Brain microvascular endothelial cell (primary cell): ENCODE measurements at regions not wholly inside any gene's neighbourhood (a gene's known extent, or its start where the extent isn't known, plus 50 kb on each side); places are given as distances from the start of the nearest gene placed in this dataset.

Experiments
- DNase-seq: peaks from one replicate; pipeline ENCODE4 v3.0.0-alpha.2; 2020
- H3K27ac ChIP-seq: fragments of 250-450 bp; sonication (Bioruptor Pico); 2 replicates; pipeline ENCODE4 v1.5.1; 2020; ENCODE audit warnings: mild to moderate bottlenecking, moderate library complexity
- H3K27me3 ChIP-seq: fragments of 250-450 bp; sonication (Bioruptor Pico); replicated peaks from 2 replicates; pipeline ENCODE4 v1.5.1; 2020; ENCODE audit warnings: mild to moderate bottlenecking
- H3K36me3 ChIP-seq: fragments of 250-450 bp; sonication (Bioruptor Pico); replicated peaks from 2 replicates; pipeline ENCODE4 v1.5.1; 2020; ENCODE audit warnings: mild to moderate bottlenecking
- H3K4me3 ChIP-seq: 2 replicates; pipeline ENCODE4 v1.5.1; 2011; ENCODE audit warnings: low read depth, mild to moderate bottlenecking, control low read depth, low read length, moderate library complexity
- in situ Hi-C: cut with HindIII; loops from 2 replicates; pipeline ENCODE4 v1.10.0; 2017; ENCODE audit warnings: low sequenced_read_pairs, low pct_ligation_motif_present
- TF ChIP-seq, protein P1 (sequence below): IDR thresholded peaks from 2 replicates; pipeline ENCODE4 v1.5.1; 2011; ENCODE audit warnings: low read depth, mild to moderate bottlenecking, moderate library complexity, low read length, control low read depth, inconsistent platforms; ENCODE audit errors: missing control alignments

DNA sequence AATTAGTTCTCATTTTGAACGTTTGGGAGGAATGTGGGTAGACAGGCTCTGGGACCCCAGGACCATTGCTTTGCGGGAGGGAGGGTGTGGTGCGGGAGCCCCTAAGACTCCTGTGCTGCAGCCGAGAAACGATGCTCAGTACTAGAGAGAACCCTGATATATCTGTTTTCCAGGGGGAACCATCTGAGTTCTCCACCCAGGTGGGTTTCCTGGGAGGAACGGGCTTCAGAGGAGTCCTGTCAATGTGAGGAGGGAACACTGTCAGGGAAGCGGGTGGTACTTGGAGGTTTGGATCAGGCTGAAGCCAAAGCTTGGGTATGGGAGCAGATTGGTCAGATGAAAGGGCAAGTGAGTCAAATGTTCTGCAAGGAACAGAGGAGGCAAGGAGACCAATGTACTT, 358.0 kb downstream of the FGF9 start:
- TF ChIP-seq, protein P1, sequence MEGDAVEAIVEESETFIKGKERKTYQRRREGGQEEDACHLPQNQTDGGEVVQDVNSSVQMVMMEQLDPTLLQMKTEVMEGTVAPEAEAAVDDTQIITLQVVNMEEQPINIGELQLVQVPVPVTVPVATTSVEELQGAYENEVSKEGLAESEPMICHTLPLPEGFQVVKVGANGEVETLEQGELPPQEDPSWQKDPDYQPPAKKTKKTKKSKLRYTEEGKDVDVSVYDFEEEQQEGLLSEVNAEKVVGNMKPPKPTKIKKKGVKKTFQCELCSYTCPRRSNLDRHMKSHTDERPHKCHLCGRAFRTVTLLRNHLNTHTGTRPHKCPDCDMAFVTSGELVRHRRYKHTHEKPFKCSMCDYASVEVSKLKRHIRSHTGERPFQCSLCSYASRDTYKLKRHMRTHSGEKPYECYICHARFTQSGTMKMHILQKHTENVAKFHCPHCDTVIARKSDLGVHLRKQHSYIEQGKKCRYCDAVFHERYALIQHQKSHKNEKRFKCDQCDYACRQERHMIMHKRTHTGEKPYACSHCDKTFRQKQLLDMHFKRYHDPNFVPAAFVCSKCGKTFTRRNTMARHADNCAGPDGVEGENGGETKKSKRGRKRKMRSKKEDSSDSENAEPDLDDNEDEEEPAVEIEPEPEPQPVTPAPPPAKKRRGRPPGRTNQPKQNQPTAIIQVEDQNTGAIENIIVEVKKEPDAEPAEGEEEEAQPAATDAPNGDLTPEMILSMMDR = no peak
- in situ Hi-C loops = no loop called here
- DNase-seq = no peak
- Histone ChIP-seq H3K36me3 (no peaks in the 10 kb centered on the region), H3K27me3 (no peaks in the 10 kb centered on the region), H3K4me3 (no peak overlapping the region), H3K27ac (no peak overlapping the region)

DNA sequence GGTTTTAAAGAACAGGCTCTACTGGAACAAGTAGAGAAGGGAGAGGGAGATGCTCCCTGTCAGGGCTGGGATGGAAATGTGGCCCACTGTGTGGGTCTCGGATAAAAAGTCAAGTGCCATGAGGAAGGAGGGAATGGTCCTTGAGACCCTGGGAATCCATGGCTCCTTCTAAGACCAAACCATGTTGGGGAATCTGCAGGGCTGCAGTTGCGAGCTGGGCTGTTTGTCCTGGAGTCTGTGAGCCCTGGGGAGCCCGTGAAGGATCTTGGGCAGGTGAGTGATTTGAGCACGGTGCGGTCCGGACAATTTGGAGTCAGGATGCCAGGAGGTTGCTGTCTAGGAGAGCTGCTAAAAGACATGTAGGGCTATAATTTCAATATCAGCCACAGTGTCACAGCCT, 359.4 kb downstream of the FGF9 start:
- H3K27me3 ChIP-seq = no peaks in the 10 kb centered on the region
- no peaks in the 10 kb centered on the region for H3K36me3 ChIP-seq
- H3K4me3 ChIP-seq = no peak overlapping the region
- no peak overlapping the region for H3K27ac ChIP-seq
- TF ChIP-seq, protein P1 = no peak
- in situ Hi-C loops = no loop called here
- no peak for DNase-seq

DNA sequence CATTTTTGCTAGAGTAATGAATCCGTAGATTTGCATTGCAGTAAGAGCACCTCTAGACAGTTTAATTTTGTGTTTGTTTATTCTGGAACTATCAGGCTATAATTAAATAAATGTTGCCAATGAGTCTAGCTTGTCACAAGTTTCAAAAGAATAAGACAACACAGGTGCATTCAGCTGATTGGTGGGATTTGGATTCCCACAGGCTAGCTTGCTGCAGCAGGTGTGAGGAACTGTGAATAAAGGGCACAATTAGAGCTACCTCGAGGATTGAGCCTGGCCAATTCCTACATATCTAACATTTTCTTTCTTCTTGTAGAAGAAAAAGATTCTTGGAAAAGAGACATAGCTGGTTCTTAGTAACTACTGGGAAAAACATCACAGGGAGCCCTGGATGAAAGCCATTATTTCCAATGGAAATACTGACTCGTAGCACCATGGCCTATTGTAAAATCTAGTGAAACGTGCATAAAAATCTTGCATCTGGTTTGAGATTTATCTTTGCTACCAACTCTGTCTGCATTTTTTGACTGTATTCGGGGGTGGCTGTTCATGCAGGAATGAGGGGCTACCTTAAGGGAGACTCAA, 360.9 kb downstream of the FGF9 start:
- in situ Hi-C loops = no loop called here

DNA sequence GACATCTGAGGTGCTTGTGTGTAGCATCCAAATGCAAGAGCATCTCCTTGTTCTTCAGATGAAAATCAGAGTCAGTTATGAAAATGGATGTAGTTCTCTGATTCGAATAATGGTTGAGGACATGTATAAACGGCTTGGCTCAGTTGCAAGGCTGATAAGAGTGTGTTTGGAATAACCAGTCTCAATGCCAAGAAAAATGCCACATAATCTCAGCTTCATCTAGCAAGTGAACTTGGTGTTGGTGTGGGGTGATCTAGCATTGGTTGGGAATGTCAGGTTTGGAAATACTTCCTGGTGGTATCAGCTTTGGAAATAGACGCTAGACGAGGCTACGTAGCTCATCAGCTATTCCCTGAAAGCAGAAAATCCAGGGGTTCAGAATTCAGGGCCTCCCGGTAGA, 362.0 kb downstream of the FGF9 start:
- Histone ChIP-seq H3K27ac (no peak overlapping the region), H3K27me3 (no peaks in the 10 kb centered on the region), H3K36me3 (no peaks in the 10 kb centered on the region), H3K4me3 (no peak overlapping the region)
- in situ Hi-C loops = no loop called here
- TF ChIP-seq, protein P1 = no peak
- DNase-seq = no peak

More for the DNA sequence above, 360.9 kb downstream of the FGF9 start:
- H3K27ac ChIP-seq = no peak overlapping the region
- H3K27me3 ChIP-seq = no peaks in the 10 kb centered on the region
- no peak overlapping the region for H3K4me3 ChIP-seq
- no peaks in the 10 kb centered on the region for H3K36me3 ChIP-seq
- DNase-seq = no peak
- TF ChIP-seq, protein P1 = no peak

DNA sequence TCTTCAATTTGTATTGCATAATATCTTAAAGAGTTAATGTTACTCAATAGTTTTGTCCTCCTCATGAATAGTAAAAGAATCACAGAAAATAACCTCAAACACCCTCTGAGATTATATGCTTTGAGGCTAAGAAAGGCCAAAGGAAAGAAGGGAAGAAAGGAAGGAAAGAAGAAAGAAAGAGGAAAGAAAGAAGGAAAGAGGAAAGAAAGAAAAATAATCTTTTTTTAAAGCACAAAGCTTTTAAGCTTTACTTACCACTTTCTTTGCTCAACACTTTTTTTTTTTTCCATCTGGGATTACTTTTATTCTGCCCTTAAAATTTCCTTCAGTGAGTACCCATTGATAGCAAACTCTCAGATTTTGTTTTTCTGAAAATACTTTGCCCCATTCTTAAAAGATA, 369.1 kb downstream of the FGF9 start:
- H3K27me3 ChIP-seq = no peaks in the 10 kb centered on the region
- DNase-seq = no peak
- in situ Hi-C loops = no loop called here
- H3K4me3 ChIP-seq = no peak overlapping the region
- no peaks in the 10 kb centered on the region for H3K36me3 ChIP-seq
- TF ChIP-seq, protein P1 = no peak
- H3K27ac ChIP-seq = no peak overlapping the region

DNA sequence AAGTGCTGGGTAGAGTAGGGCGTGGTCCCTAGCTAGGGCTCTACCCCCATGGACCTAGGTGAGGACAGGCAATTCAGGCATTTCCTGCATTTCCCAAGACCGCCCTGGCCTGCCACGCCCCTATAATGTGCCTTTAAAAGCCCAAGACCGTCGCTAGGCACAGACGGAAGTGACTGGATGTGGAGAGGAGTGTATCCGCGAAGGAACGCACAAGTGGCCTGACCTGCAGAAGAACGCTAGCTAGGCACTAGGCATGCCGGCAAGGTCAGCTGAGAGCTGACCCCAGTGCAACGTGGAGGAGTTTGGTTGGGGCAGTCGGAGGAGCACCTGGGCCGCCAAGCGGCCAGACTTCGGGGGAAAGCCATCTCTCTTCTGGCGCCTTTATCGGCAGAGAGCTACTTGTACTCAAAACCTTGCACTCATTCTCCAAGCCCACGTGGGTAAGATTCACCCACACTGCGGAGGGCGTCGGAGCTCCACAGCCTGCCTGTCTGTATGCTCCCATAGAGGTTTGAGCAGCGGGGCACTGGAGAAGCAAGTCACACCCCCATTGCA, 370.0 kb downstream of the FGF9 start:
- no peak overlapping the region for H3K4me3 ChIP-seq
- H3K27ac ChIP-seq = no peak overlapping the region
- no peaks in the 10 kb centered on the region for H3K36me3 ChIP-seq
- in situ Hi-C loops = no loop called here
- TF ChIP-seq, protein P1 = no peak
- DNase-seq = no peak
- H3K27me3 ChIP-seq = no peaks in the 10 kb centered on the region
